IPS-20b (cell line): ENCODE measurements at regions not wholly inside any gene's neighbourhood (a gene's known extent, or its start where the extent isn't known, plus 50 kb on each side); places are given as distances from the start of the nearest gene placed in this dataset.

Source experiments
- H3K27ac ChIP-seq: one replicate; pipeline ENCODE4 v1.5.1; 2013; ENCODE audit warnings: low read length
- H3K27me3 ChIP-seq: 2 replicates; pipeline ENCODE4 v1.6.1; 2013; ENCODE audit warnings: mild to moderate bottlenecking, low read length, inconsistent platforms; ENCODE audit not compliant: insufficient read depth
- H3K36me3 ChIP-seq: 2 replicates; pipeline ENCODE4 v1.6.1; 2013; ENCODE audit warnings: low read depth, mild to moderate bottlenecking, inconsistent platforms, low read length, moderate library complexity; ENCODE audit not compliant: insufficient read depth
- H3K4me1 ChIP-seq: 2 replicates; pipeline ENCODE4 v1.6.1; 2013; ENCODE audit warnings: mild to moderate bottlenecking, control low read depth, inconsistent platforms, low read length, moderate library complexity; ENCODE audit not compliant: insufficient read depth
- H3K4me3 ChIP-seq: 2 replicates; pipeline ENCODE4 v1.5.1; 2013; ENCODE audit warnings: mild to moderate bottlenecking, low read length, inconsistent platforms
- H3K9ac ChIP-seq: 2 replicates; pipeline ENCODE4 v1.6.1; 2013; ENCODE audit warnings: low read depth, mild to moderate bottlenecking, inconsistent platforms, low read length, moderate library complexity
- H3K9me3 ChIP-seq: 2 replicates; pipeline ENCODE4 v1.6.1; 2013; ENCODE audit warnings: mild to moderate bottlenecking, low read depth, low read length, inconsistent platforms; ENCODE audit not compliant: insufficient read depth

DNA sequence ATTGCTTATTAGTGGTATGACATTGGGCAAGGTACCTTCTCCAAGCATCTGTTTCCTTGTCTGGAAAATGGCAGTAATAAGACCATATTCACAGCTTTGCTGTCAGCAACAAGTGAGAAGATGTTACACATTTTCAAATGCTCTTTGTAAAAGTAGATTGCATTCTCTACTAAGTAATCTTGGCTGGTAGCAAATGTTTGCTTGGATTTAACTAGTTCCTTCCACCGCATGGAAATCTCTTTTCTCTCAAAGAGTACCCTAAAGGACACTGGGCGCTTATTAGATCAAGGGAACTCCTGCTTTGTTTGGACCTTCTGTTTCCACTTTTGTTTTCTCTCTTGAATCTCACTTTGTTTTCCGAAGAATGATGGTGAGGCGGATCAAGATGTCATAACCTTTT, 185.2 kb upstream of the BMPER start:
- H3K4me3 ChIP-seq: no peak overlapping the region
- H3K27ac ChIP-seq: no peak overlapping the region
- H3K36me3 ChIP-seq: no peaks in the 10 kb centered on the region
- H3K4me1 ChIP-seq: no peaks in the 10 kb centered on the region; the same call in 1 of the 2 replicates
- no peaks in the 10 kb centered on the region for H3K9me3 ChIP-seq
- H3K9ac ChIP-seq: no peak overlapping the region
- H3K27me3 ChIP-seq: no peaks in the 10 kb centered on the region

DNA sequence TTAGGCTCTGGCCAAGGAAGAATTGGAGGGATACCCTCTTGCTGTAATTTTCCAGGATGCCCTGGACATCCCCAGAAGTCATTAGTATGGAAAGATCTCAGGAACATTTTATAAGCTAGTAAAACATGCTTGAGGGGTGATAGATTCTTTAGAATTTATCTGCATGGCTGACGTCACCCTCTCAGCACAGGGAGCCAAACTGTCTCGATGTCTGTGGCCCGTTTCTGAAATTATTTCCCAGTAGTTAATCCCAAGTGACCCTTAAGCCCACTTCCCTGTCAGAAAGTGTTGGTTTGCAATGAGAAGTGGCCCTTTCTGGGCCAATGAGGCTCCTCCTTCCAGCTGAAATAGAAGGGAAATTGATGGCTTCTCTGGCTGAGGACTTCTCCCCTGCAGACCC, 184.5 kb upstream of the BMPER start:
- no peaks in the 10 kb centered on the region; the same call in 1 of the 2 replicates for H3K4me1 ChIP-seq
- no peak overlapping the region for H3K27ac ChIP-seq

DNA sequence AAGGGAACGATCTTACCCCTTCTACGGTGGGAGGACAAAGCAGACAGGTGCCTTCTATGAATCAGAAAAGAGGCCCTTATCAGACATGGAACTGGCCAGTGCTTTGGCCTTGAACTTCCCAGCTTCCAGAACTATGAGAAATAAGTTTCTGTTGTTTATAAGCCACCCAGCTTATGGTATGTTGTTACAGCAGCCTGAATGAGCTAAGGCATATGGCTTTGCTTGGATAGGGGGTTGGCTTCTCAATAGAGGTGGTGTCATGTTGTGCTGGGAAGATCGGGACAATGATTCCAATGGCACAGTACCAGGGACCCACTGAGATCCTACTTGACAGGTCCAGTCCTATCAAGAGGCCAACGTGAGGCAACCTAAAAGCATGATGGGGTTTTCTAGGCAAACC, 183.4 kb upstream of the BMPER start:
- Histone ChIP-seq H3K4me3 (no peak overlapping the region), H3K36me3 (no peaks in the 10 kb centered on the region), H3K27me3 (no peaks in the 10 kb centered on the region), H3K9me3 (no peaks in the 10 kb centered on the region), H3K4me1 (peaks cover 6% of the 10 kb centered on the region), H3K9ac (no peak overlapping the region), H3K27ac (no peak overlapping the region)

More for the DNA sequence above, 184.5 kb upstream of the BMPER start:
- Histone ChIP-seq H3K27me3 (no peaks in the 10 kb centered on the region), H3K9ac (no peak overlapping the region), H3K9me3 (no peaks in the 10 kb centered on the region), H3K4me3 (no peak overlapping the region), H3K36me3 (no peaks in the 10 kb centered on the region)

DNA sequence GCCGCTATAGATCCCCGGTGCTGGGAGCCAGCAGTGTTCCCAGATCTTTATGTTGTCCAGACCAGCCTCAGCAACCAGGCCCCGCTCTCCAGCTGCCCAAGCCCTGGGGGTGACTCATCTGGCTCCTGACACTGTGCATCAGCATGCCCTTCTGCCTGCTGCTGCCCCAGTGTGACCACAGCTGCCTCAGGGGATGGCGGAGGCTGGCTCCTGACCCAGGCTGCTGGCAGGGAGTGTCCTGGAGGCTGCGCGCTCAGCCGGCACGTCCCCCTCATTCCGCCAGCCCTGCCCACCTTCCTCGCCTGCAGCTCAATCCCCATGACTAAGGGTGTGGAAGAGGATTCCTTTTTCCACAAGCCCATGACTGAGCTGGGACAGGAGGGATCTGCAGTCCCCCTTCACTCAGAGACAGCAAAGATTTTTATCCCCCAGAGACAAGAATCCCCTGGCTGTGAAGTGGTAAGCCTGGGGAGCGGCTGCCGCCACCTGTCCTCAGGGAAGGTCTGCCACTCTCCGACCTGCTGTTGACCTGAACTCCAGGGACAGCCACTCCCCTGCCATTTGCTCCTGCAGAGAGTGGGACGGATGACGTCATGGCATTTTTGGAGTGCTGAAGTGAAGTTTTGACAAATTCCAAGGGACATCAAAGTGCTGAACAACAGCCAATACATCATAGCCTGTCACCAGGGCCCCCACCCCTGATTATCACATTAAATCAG, 182.8 kb upstream of the BMPER start:
- Histone ChIP-seq H3K27ac (no peak overlapping the region), H3K4me3 (no peak overlapping the region)

DNA sequence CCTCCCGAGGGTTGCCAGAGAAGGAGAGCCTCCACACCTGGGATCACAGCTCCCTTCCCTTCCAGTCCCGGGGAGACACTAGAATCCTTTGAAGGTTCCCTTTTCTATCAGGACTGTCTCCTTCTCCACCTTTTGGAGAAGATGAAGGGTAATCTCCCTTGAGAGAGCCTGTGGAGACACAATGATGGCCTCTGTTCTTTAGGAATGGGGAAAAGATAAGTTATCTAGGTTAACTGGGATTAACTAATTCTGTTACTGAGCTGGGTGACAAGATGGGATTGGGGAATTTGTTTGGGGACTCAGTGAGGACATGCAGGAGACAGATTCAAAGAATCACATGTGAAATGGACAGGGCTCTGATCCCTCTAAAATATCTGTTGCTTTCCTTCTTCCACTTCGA, 181.1 kb upstream of the BMPER start:
- H3K9me3 ChIP-seq: no peaks in the 10 kb centered on the region
- no peak overlapping the region for H3K27ac ChIP-seq
- H3K36me3 ChIP-seq: no peaks in the 10 kb centered on the region
- no peak overlapping the region for H3K9ac ChIP-seq
- no peak overlapping the region for H3K4me3 ChIP-seq
- H3K27me3 ChIP-seq: no peaks in the 10 kb centered on the region
- peaks cover 16% of the 10 kb centered on the region for H3K4me1 ChIP-seq

More for the DNA sequence above, 182.8 kb upstream of the BMPER start:
- H3K36me3 ChIP-seq: no peaks in the 10 kb centered on the region
- H3K27me3 ChIP-seq: no peaks in the 10 kb centered on the region
- H3K4me1 ChIP-seq: peaks cover 12% of the 10 kb centered on the region
- H3K9ac ChIP-seq: no peak overlapping the region
- no peaks in the 10 kb centered on the region for H3K9me3 ChIP-seq

DNA sequence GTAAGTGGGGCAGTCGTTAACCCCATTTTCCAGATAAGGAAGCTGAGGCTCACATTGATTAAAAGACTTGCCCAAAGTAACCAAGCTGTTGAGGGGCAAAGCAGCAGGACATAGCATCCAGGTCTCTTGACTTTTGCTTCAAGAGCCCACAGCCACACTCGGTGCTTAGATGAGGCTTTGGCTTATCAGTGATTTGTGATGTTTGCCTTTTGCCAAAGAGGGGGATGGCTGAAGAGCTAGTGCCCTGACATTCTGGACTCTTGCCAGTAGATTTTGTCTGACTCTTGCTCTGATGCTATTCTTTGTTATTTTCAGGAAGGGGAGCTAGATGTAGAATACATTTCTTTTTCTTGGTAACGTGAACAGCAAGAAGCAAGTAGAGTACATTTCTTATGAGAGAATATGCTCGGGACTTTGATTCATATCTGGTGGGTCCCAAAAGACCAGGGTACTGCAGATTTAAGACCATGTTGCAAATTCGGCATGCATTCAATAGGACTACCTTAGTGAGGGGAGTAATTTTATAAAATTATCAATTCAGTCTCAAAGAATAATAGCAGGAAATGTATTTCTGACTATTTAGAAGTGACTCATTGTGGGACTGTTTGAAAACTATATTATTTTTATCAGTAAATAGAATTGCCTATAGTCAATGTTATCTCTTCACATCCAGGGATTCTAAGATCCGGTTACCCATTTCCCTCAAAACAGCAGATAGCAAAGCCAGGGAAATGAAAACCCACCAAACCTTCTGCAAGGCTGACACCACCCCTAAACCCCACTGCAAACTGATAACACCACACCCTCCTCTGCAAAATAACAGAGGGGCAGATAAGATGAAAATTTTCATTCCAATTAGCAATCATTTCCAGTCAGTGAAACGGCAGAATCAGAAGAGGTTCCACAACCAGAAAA, 180.0 kb upstream of the BMPER start:
- Histone ChIP-seq H3K9me3 (no peaks in the 10 kb centered on the region), H3K27ac (no peak overlapping the region), H3K9ac (no peak overlapping the region), H3K4me3 (no peak overlapping the region), H3K36me3 (no peaks in the 10 kb centered on the region), H3K4me1 (peaks cover 16% of the 10 kb centered on the region), H3K27me3 (no peaks in the 10 kb centered on the region)

DNA sequence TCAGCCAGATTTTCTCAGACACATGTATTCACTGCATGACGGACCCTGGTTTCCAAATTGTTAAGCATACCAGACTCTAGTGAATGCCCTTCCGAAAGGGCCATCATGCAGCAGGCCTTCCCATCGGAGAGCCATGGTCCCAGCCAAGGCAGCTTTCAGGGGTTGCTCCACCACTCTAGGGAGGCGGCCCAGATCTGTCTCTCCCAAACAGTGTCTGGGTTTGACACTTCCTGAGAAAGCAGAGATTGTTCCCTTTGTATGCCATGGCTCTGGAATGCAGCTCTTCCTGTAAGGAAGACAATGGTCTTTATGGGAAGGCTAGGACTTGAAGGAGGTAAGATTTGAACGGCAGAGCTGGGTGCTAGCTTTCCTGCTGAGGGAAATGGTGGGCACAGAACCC, 178.8 kb upstream of the BMPER start:
- no peak overlapping the region for H3K4me3 ChIP-seq
- H3K9ac ChIP-seq: no peak overlapping the region
- H3K9me3 ChIP-seq: no peaks in the 10 kb centered on the region
- no peak overlapping the region for H3K27ac ChIP-seq
- H3K36me3 ChIP-seq: no peaks in the 10 kb centered on the region
- H3K4me1 ChIP-seq: peaks cover 16% of the 10 kb centered on the region
- no peaks in the 10 kb centered on the region for H3K27me3 ChIP-seq

DNA sequence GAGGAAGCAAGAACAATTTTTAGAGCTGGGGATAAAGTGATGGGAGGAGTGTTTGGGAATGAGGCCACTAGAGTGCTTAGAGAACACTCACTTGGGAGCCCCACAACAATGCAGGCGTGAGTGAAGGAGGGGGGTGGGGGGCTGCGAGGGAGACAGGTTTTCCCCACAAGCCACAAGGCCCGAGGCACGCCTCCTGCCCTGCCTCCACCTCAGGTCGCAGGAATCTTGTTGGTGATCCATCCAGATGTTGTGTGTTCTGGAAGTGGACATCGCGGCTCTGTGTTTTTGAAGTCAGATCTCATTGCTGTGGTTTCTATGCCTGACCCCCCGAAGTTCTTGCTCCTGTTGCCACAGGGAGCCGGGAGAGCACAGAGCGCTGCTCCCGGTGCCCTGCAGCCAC, 178.0 kb upstream of the BMPER start:
- no peak overlapping the region for H3K9ac ChIP-seq
- peaks cover 16% of the 10 kb centered on the region for H3K4me1 ChIP-seq
- no peaks in the 10 kb centered on the region for H3K36me3 ChIP-seq
- no peaks in the 10 kb centered on the region for H3K9me3 ChIP-seq
- no peak overlapping the region for H3K27ac ChIP-seq
- H3K4me3 ChIP-seq: no peak overlapping the region
- H3K27me3 ChIP-seq: no peaks in the 10 kb centered on the region

DNA sequence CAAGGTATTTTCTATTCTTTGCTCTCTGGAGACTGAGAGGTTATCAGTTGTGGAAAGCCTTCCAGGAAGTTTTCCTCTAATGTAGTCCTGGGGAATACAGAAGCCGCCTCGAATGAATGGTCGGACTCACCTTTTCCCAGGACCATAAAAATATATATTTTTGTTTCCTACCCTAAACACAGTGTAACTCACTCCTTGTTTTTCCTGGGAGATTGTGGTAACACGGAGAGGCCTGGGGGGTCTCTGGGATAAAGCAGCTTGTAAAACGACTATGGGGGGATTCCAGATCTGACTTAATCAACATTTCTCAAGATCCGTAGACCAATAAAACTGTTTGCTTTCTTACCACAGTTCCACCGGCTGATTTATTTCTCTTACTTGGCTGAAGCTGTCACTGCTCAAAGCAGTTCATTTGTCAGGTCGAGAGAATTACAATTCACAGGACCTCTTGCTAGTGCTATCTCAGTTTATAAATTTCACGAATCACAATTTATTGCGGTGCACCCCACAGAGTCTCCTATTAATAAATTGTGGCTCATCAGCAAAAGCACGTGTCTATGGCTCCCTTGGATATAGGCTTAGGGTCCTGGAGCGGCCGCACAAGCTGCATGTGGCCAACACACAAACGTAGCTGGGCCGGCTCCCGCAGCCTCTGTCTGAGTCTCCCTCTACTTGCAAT, 176.3 kb upstream of the BMPER start:
- H3K4me3 ChIP-seq: no peak overlapping the region
- H3K4me1 ChIP-seq: peaks cover 16% of the 10 kb centered on the region; the same call in 1 of the 2 replicates
- no peak overlapping the region for H3K9ac ChIP-seq
- H3K27ac ChIP-seq: no peak overlapping the region
- H3K36me3 ChIP-seq: no peaks in the 10 kb centered on the region
- no peaks in the 10 kb centered on the region for H3K27me3 ChIP-seq
- H3K9me3 ChIP-seq: no peaks in the 10 kb centered on the region

DNA sequence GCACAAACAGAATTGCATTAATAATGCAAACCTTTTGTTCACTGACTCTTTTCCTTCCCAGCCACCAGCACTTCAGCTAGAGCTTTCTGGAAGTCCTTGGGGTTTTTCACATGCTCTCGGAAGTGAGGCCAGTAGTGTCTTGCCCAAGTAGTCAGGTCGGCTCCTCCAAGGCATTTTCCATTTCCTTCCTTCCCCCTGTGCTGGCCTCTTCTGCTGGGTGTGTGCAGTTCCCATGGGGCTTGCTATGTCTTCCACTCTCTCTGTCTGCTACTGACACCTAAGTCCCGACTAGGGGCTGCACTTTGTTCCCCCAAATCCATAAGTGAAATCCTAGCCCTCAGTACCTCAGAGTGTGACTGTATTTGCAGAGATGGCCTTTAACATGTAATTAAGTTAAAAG, 175.6 kb upstream of the BMPER start:
- H3K27ac ChIP-seq: no peak overlapping the region
- no peaks in the 10 kb centered on the region for H3K36me3 ChIP-seq

DNA sequence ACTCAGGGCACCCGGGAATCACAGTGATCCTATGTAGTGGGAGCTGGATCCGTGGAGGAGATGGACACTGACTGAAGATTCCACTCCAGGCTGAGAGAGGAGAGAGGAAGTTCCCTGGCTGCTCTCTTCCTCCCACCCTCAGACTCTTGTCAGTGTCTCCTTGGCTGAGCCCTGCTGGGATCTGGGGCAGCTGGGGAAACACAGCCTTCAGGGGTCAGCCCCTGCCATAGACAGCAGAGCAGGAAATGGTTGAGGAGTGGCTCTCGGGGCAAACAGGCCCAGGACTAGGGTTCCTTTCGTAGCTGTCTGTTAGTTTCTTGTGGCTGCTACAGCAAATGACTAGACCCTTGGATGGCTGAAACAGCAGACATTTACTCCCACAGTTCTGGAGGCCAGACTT, 174.4 kb upstream of the BMPER start:
- Histone ChIP-seq H3K36me3 (no peaks in the 10 kb centered on the region), H3K4me1 (peaks cover 16% of the 10 kb centered on the region; the same call in 1 of the 2 replicates), H3K27ac (no peak overlapping the region), H3K9ac (no peak overlapping the region), H3K27me3 (no peaks in the 10 kb centered on the region), H3K9me3 (no peaks in the 10 kb centered on the region), H3K4me3 (no peak overlapping the region)

More for the DNA sequence above, 175.6 kb upstream of the BMPER start:
- H3K9ac ChIP-seq: no peak overlapping the region
- H3K4me1 ChIP-seq: peaks cover 16% of the 10 kb centered on the region; the same call in 1 of the 2 replicates
- no peak overlapping the region for H3K4me3 ChIP-seq
- H3K27me3 ChIP-seq: no peaks in the 10 kb centered on the region
- H3K9me3 ChIP-seq: no peaks in the 10 kb centered on the region
